ENCODE measurements at regions not wholly inside any gene's neighbourhood (a gene's known extent, or its start where the extent isn't known, plus 50 kb on each side); places are given as distances from the start of the nearest gene placed in this dataset.

GRCh38 chr17:13127921-13128602 lies 110.2 kb upstream of the ELAC2 start:
- TF ChIP-seq POLR2A (IDR thresholded peaks at IDR 0.05), result no peak
- TF ChIP-seq, protein P1, sequence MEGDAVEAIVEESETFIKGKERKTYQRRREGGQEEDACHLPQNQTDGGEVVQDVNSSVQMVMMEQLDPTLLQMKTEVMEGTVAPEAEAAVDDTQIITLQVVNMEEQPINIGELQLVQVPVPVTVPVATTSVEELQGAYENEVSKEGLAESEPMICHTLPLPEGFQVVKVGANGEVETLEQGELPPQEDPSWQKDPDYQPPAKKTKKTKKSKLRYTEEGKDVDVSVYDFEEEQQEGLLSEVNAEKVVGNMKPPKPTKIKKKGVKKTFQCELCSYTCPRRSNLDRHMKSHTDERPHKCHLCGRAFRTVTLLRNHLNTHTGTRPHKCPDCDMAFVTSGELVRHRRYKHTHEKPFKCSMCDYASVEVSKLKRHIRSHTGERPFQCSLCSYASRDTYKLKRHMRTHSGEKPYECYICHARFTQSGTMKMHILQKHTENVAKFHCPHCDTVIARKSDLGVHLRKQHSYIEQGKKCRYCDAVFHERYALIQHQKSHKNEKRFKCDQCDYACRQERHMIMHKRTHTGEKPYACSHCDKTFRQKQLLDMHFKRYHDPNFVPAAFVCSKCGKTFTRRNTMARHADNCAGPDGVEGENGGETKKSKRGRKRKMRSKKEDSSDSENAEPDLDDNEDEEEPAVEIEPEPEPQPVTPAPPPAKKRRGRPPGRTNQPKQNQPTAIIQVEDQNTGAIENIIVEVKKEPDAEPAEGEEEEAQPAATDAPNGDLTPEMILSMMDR (IDR thresholded peaks at IDR 0.05), result no peak
- intact Hi-C loops (cut with DNase I), result no loop called here
- Histone ChIP-seq H3K9me3 (no peaks in the 10 kb centered on the region), H3K27me3 (no peaks in the 10 kb centered on the region), H3K36me3 (no peaks in the 10 kb centered on the region), H3K4me1 (no peaks in the 10 kb centered on the region), H3K27ac (no peak overlapping the region), H3K4me3 (no peak overlapping the region)
- WGBS, 2 donors, result 75 to 82% methylated on average over 8 of the region's 8 CpGs
- DNase-seq, result no peak

DNA sequence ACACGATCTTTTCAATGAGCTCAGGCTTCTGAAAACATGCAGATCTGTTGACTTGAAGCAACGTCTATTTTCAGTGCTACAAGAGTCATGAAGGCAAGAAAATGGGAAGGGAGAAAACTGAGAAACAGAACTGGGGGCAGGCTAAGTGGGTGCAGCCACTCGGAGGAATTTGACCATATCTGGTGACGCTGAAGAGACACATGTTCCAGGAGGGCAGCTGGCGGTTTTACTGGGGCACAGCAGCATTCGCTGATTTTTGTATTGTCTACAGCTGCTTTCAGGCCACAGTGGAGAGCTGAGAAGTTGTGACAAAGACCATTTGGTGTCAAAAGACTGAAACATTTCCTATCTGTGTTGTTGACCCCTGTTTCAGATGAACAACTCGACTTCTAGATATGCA lies 103.0 kb upstream of the ELAC2 start:
- no peaks in the 10 kb centered on the region for H3K36me3 ChIP-seq
- no peak for DNase-seq
- H3K4me3 ChIP-seq, result no peak overlapping the region
- no peaks in the 10 kb centered on the region for H3K4me1 ChIP-seq
- intact Hi-C loops (cut with DNase I), result no loop called here
- WGBS, 2 donors, result 61 to 78% methylated on average over 7 of the region's 7 CpGs
- H3K9me3 ChIP-seq, result no peaks in the 10 kb centered on the region
- no peak overlapping the region for H3K27ac ChIP-seq
- H3K27me3 ChIP-seq, result no peaks in the 10 kb centered on the region
- TF ChIP-seq POLR2A (IDR thresholded peaks at IDR 0.05), result no peak
- TF ChIP-seq, protein P1 (IDR thresholded peaks at IDR 0.05), result no peak

GRCh38 chr17:13118311-13118710 lies 100.5 kb upstream of the ELAC2 start:
- DNase-seq, result no peak
- intact Hi-C loops (cut with DNase I), result no loop called here
- Histone ChIP-seq H3K27ac (no peak overlapping the region), H3K36me3 (no peaks in the 10 kb centered on the region), H3K4me3 (no peak overlapping the region), H3K4me1 (peaks cover 0 to 5% (median 0%) of the 10 kb centered on the region in 3 donors), H3K9me3 (no peaks in the 10 kb centered on the region), H3K27me3 (peaks cover 0 to 15% (median 0%) of the 10 kb centered on the region in 4 donors)
- TF ChIP-seq, protein P1 (IDR thresholded peaks at IDR 0.05), result no peak
- TF ChIP-seq POLR2A (IDR thresholded peaks at IDR 0.05), result no peak

DNA sequence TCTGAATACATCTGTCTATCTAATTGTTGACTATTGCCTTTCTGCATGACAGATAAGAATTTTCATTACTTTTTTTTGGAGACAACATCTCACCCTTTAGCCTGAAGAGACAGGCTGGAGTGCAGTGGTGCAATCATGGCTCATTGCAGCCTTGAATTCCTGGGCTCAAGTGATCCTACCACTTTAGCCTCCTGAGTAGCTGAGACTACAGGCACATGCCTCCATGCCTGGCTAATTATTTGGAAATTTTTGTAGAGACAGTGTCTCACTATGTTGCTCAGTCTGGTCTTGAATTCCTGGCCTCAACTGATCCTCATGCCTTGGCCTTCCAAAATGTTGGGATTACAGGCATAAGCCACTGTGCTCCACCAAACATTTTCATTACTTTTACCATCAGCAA lies 99.8 kb upstream of the ELAC2 start:
- Histone ChIP-seq H3K9me3 (no peaks in the 10 kb centered on the region), H3K36me3 (no peaks in the 10 kb centered on the region), H3K27ac (no peak overlapping the region), H3K27me3 (peaks cover 0 to 22% (median 0%) of the 10 kb centered on the region in 4 donors), H3K4me1 (peaks cover 0 to 5% (median 0%) of the 10 kb centered on the region in 3 donors), H3K4me3 (no peak overlapping the region)
- no peak for DNase-seq
- intact Hi-C loops (cut with DNase I), result no loop called here
- TF ChIP-seq, protein P1 (IDR thresholded peaks at IDR 0.05), result no peak
- no peak for TF ChIP-seq POLR2A (IDR thresholded peaks at IDR 0.05)

DNA sequence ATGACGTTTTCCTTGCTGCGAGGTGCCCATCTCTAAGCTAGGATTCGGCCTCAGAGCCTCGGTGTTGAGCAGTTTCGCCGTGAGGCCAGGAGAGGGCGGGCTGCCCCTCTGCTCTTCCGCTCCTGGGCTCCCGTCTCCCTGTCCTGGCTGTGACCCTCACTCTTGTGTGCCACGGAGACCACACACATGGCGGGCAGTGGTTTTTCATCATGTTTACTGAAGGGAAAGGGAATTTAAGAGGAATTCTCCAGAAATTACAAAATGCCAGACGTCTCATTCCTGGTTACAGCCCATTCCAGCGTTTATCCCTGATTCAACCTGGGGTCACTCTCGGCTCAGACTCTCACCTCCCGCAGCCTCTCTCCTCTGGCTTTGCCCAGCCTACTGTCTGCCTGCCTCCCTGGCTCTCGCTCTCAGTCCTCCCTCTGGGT lies 96.8 kb upstream of the ELAC2 start:
- H3K27me3 ChIP-seq, result peaks cover 0 to 38% (median 0%) of the 10 kb centered on the region in 4 donors
- WGBS, 2 donors, result 9 to 13% methylated on average over 16 of the region's 16 CpGs
- no peaks in the 10 kb centered on the region for H3K36me3 ChIP-seq
- no peak for DNase-seq
- no peak overlapping the region for H3K4me3 ChIP-seq
- intact Hi-C loops (cut with DNase I), result no loop called here
- H3K4me1 ChIP-seq, result peaks cover 0 to 5% (median 0%) of the 10 kb centered on the region in 3 donors
- H3K9me3 ChIP-seq, result no peaks in the 10 kb centered on the region
- H3K27ac ChIP-seq, result no peak overlapping the region
- no peak for TF ChIP-seq POLR2A (IDR thresholded peaks at IDR 0.05)
- TF ChIP-seq, protein P1 (IDR thresholded peaks at IDR 0.05), result peak; percentile 17 to 52 (median 33)

Data from esophagus squamous epithelium (tissue), 5 donors.